ENCODE measurements at regions not wholly inside any gene's neighbourhood (a gene's known extent, or its start where the extent isn't known, plus 50 kb on each side); places are given as distances from the start of the nearest gene placed in this dataset.

DNA sequence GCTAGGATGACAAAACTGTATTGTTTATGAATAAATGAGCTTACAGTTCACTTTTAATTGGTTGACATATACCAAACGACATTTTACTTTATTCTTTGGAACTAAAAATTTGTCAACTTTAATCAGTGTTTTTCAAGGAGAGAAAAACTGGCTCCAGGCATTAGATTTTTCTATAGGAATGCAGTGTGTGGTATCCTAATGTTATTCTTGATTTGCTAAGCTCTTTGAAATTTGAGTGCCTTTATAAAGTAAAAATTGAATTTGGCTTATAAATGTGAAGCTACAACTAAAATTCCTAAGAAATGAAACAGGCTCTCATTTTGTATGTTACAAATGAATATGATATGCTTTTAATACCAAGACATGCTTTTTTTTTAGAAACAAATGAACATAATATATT lies 442.2 kb upstream of the TRAM1L1 start:
- no peak overlapping the region for H3K9ac ChIP-seq (ENCODE audit: extremely low read depth, low read length, poor library complexity, severe bottlenecking)
- no peaks in the 10 kb centered on the region for H3K4me1 ChIP-seq (ENCODE audit: control insufficient read depth, insufficient read depth, low read length)
- Mint-ChIP-seq H3K27me3 (ENCODE audit: insufficient read depth) (no peaks in the 10 kb centered on the region), H3K9me3 (no peaks in the 10 kb centered on the region), H3K27ac (no peak overlapping the region), H3K36me3 (ENCODE audit: low read depth) (no peaks in the 10 kb centered on the region), H3K4me3 (no peak overlapping the region), H3K4me1 (no peaks in the 10 kb centered on the region)
- no peaks in the 10 kb centered on the region for H3K36me3 ChIP-seq (ENCODE audit: control insufficient read depth, insufficient read depth, low read length)
- no peak for DNase-seq
- H3K27ac ChIP-seq (ENCODE audit: low read depth, low read length): no peak overlapping the region
- TF ChIP-seq CTCF (conservative IDR thresholded peaks at IDR 0.05): no peak
- no peak overlapping the region for H3K4me3 ChIP-seq (ENCODE audit: low read length)
- 88% methylated on average over 1 of the region's 1 CpG; no CpG with 5 or more reads in 1 of the 2 experiments for WGBS, 2 experiments (ENCODE audit: insufficient coverage in 1 of 2, insufficient read length in 1 of 2)
- H3K27me3 ChIP-seq (ENCODE audit: control insufficient read depth, insufficient read depth, low read length, poor library complexity, severe bottlenecking): no peaks in the 10 kb centered on the region
- H3K9me3 ChIP-seq (ENCODE audit: control insufficient read depth, low read length): no peaks in the 10 kb centered on the region

GRCh38 chr4:117529401-117529800 lies 444.0 kb upstream of the TRAM1L1 start:
- H3K4me3 Mint-ChIP-seq: no peak overlapping the region
- DNase-seq: no peak
- WGBS, 2 experiments (ENCODE audit: insufficient coverage in 1 of 2, insufficient read length in 1 of 2): 92 to 98% methylated on average over 3 of the region's 3 CpGs
- H3K27me3 ChIP-seq (ENCODE audit: control insufficient read depth, insufficient read depth, low read length, poor library complexity, severe bottlenecking): no peaks in the 10 kb centered on the region
- no peaks in the 10 kb centered on the region for H3K9me3 ChIP-seq (ENCODE audit: control insufficient read depth, low read length)
- no peaks in the 10 kb centered on the region for H3K27me3 Mint-ChIP-seq (ENCODE audit: insufficient read depth)
- no peaks in the 10 kb centered on the region for H3K36me3 ChIP-seq (ENCODE audit: control insufficient read depth, insufficient read depth, low read length)
- H3K27ac ChIP-seq (ENCODE audit: low read depth, low read length): no peak overlapping the region
- H3K9me3 Mint-ChIP-seq: no peaks in the 10 kb centered on the region
- TF ChIP-seq CTCF (conservative IDR thresholded peaks at IDR 0.05): no peak
- no peaks in the 10 kb centered on the region for H3K36me3 Mint-ChIP-seq (ENCODE audit: low read depth)
- no peaks in the 10 kb centered on the region for H3K4me1 ChIP-seq (ENCODE audit: control insufficient read depth, insufficient read depth, low read length)
- peaks cover 5% of the 10 kb centered on the region for H3K4me1 Mint-ChIP-seq
- no peak overlapping the region for H3K9ac ChIP-seq (ENCODE audit: extremely low read depth, low read length, poor library complexity, severe bottlenecking)
- H3K27ac Mint-ChIP-seq: no peak overlapping the region
- H3K4me3 ChIP-seq (ENCODE audit: low read length): no peak overlapping the region

- Histone ChIP-seq H3K27me3 (ENCODE audit: control insufficient read depth, insufficient read depth, low read length, poor library complexity, severe bottlenecking) (no peaks in the 10 kb centered on the region), H3K9me3 (ENCODE audit: control insufficient read depth, low read length) (no peaks in the 10 kb centered on the region), H3K27ac (ENCODE audit: low read depth, low read length) (no peak overlapping the region), H3K4me3 (ENCODE audit: low read length) (no peak overlapping the region), H3K36me3 (ENCODE audit: control insufficient read depth, insufficient read depth, low read length) (no peaks in the 10 kb centered on the region), H3K4me1 (ENCODE audit: control insufficient read depth, insufficient read depth, low read length) (no peaks in the 10 kb centered on the region), H3K9ac (ENCODE audit: extremely low read depth, low read length, poor library complexity, severe bottlenecking) (no peak overlapping the region)
- no peaks in the 10 kb centered on the region for H3K27me3 Mint-ChIP-seq (ENCODE audit: insufficient read depth)
- no peaks in the 10 kb centered on the region for H3K36me3 Mint-ChIP-seq (ENCODE audit: low read depth)
- peaks cover 6% of the 10 kb centered on the region for H3K4me1 Mint-ChIP-seq
- whole genome bisulfite sequencing, 2 experiments (ENCODE audit: insufficient coverage in 1 of 2, insufficient read length in 1 of 2): 67 to 86% methylated on average over 1 of the region's 1 CpG
- no peak overlapping the region for H3K4me3 Mint-ChIP-seq
- DNase-seq: no peak
- TF ChIP-seq CTCF (conservative IDR thresholded peaks at IDR 0.05): no peak
- H3K9me3 Mint-ChIP-seq: no peaks in the 10 kb centered on the region
- H3K27ac Mint-ChIP-seq: no peak overlapping the region
Measured at GRCh38 chr4:117533501-117533900, 448.1 kb upstream of the TRAM1L1 start.
